WTC11 (cell line): ENCODE measurements at regions not wholly inside any gene's neighbourhood (a gene's known extent, or its start where the extent isn't known, plus 50 kb on each side); places are given as distances from the start of the nearest gene placed in this dataset.

Source experiments
- ATAC-seq: fragments of 200-7000 bp; cut with Tn5 transposase; 2 replicates; pipeline ENCODE4 v1.10.0; 2021; ENCODE audit warnings: mild to moderate bottlenecking, moderate library complexity
- CTCF ChIA-PET: fragments of 300-600 bp; sonication (Branson Sonifier 250); formaldehyde crosslinking; loops from one replicate; lab custom pipeline; 2021; ENCODE audit warnings: antibody characterized with exemption; lab: Charles Lee
- POLR2A ChIA-PET: fragments of 350-600 bp; sonication (Branson Sonifier 250); formaldehyde crosslinking; loops from one replicate; lab custom pipeline; 2021; ENCODE audit warnings: antibody characterized with exemption; lab: Charles Lee
- DNase-seq: peaks from one replicate; pipeline ENCODE4 v3.0.0; 2021; ENCODE audit warnings: low spot score
- H3K27ac Mint-ChIP-seq: 2 replicates; pipeline ENCODE4 v1.8.0; 2021; ENCODE audit warnings: mixed read lengths
- H3K27me3 Mint-ChIP-seq: 2 replicates; pipeline ENCODE4 v1.8.0; 2021; ENCODE audit warnings: low read depth, mild to moderate bottlenecking, moderate library complexity, mixed read lengths
- H3K36me3 Mint-ChIP-seq: 2 replicates; pipeline ENCODE4 v1.8.0; 2021; ENCODE audit warnings: mixed read lengths
- H3K4me1 Mint-ChIP-seq: 2 replicates; pipeline ENCODE4 v1.8.0; 2022; ENCODE audit warnings: mixed read lengths
- H3K4me3 Mint-ChIP-seq: 2 replicates; pipeline ENCODE4 v1.8.0; 2021; ENCODE audit warnings: mild to moderate bottlenecking, moderate library complexity, mixed read lengths
- H3K9me3 Mint-ChIP-seq: 2 replicates; pipeline ENCODE4 v1.8.0; 2021; ENCODE audit warnings: mixed read lengths
- ATF1 ChIP-seq: sonication (generic); formaldehyde crosslinking; IDR thresholded peaks from 2 replicates; pipeline ENCODE4 v1.8.1; 2023; ENCODE audit warnings: mild to moderate bottlenecking, moderate library complexity, missing genetic modification reagents
- ETV6 ChIP-seq: sonication (generic); formaldehyde crosslinking; IDR thresholded peaks from 2 replicates; pipeline ENCODE4 v1.8.1; 2022; ENCODE audit warnings: mild to moderate bottlenecking, missing genetic modification reagents
- FOXK1 ChIP-seq: sonication (generic); formaldehyde crosslinking; IDR thresholded peaks from 2 replicates; pipeline ENCODE4 v1.8.0; 2022; ENCODE audit warnings: mild to moderate bottlenecking, moderate library complexity, missing genetic modification reagents
- GABPB1 ChIP-seq: sonication (generic); formaldehyde crosslinking; IDR thresholded peaks from 2 replicates; pipeline ENCODE4 v1.8.1; 2023; ENCODE audit warnings: mild to moderate bottlenecking, missing genetic modification reagents
- JUN ChIP-seq: sonication (generic); formaldehyde crosslinking; IDR thresholded peaks from 2 replicates; pipeline ENCODE4 v1.8.0; 2023; ENCODE audit warnings: mild to moderate bottlenecking, missing genetic modification reagents
- KAT7 ChIP-seq: sonication (generic); formaldehyde crosslinking; IDR thresholded peaks from 2 replicates; pipeline ENCODE4 v1.8.1; 2023; ENCODE audit warnings: missing genetic modification reagents, mild to moderate bottlenecking, borderline replicate concordance
- MYBL2 ChIP-seq: sonication (generic); formaldehyde crosslinking; IDR thresholded peaks from 2 replicates; pipeline ENCODE4 v1.8.1; 2023; ENCODE audit warnings: mild to moderate bottlenecking, moderate library complexity, missing genetic modification reagents
- NR1H2 ChIP-seq: sonication (generic); formaldehyde crosslinking; IDR thresholded peaks from 2 replicates; pipeline ENCODE4 v1.9.0; 2021; ENCODE audit warnings: mild to moderate bottlenecking, moderate library complexity, missing genetic modification reagents
- NR2C2 ChIP-seq: sonication (generic); formaldehyde crosslinking; IDR thresholded peaks from 2 replicates; pipeline ENCODE4 v1.8.0; 2022; ENCODE audit warnings: mild to moderate bottlenecking, missing genetic modification reagents
- NR3C1 ChIP-seq: sonication (generic); formaldehyde crosslinking; conservative IDR thresholded peaks from 2 replicates; pipeline ENCODE4 v1.8.1; 2023; ENCODE audit warnings: low read depth, mild to moderate bottlenecking, missing genetic modification reagents
- TP53 ChIP-seq: sonication (generic); formaldehyde crosslinking; IDR thresholded peaks from 2 replicates; pipeline ENCODE4 v1.8.1; 2023; ENCODE audit warnings: mild to moderate bottlenecking, missing genetic modification reagents
- ZBTB21 ChIP-seq: sonication (generic); formaldehyde crosslinking; IDR thresholded peaks from 2 replicates; pipeline ENCODE4 v1.8.1; 2023; ENCODE audit warnings: mild to moderate bottlenecking, missing genetic modification reagents, borderline replicate concordance
- ZNF219 ChIP-seq: sonication (generic); formaldehyde crosslinking; IDR thresholded peaks from 2 replicates; pipeline ENCODE4 v1.8.0; 2023; ENCODE audit warnings: missing genetic modification reagents, mild to moderate bottlenecking, borderline replicate concordance
- ZNF263 ChIP-seq: sonication (generic); formaldehyde crosslinking; IDR thresholded peaks from 2 replicates; pipeline ENCODE4 v1.8.1; 2022; ENCODE audit warnings: low read depth, mild to moderate bottlenecking, moderate library complexity, missing genetic modification reagents
- ZNF317 ChIP-seq: sonication (generic); formaldehyde crosslinking; IDR thresholded peaks from 2 replicates; pipeline ENCODE4 v1.8.1; 2023; ENCODE audit warnings: low read depth, mild to moderate bottlenecking, moderate library complexity, missing genetic modification reagents, borderline replicate concordance
- TF ChIP-seq, protein P1 (sequence below): fragments of 250-450 bp; sonication (Bioruptor Pico); IDR thresholded peaks from 2 replicates; pipeline ENCODE4 v1.9.0; 2021; ENCODE audit warnings: moderate library complexity, mild to moderate bottlenecking, inconsistent platforms, borderline replicate concordance
- TF ChIP-seq, protein P2 (sequence below): fragments of 250-450 bp; sonication (Bioruptor Pico); conservative IDR thresholded peaks from 2 replicates; pipeline ENCODE4 v1.9.0; 2021; ENCODE audit warnings: mild to moderate bottlenecking
- TF ChIP-seq, protein P3 (sequence below): sonication (generic); formaldehyde crosslinking; IDR thresholded peaks from 2 replicates; pipeline ENCODE4 v1.8.1; 2022; ENCODE audit warnings: low read depth, mild to moderate bottlenecking, moderate library complexity, missing genetic modification reagents, borderline replicate concordance
- TF ChIP-seq, protein P4 (sequence below): sonication (generic); formaldehyde crosslinking; IDR thresholded peaks from 2 replicates; pipeline ENCODE4 v1.8.1; 2023; ENCODE audit warnings: mild to moderate bottlenecking, missing genetic modification reagents
- TF ChIP-seq, protein P5 (sequence below): sonication (generic); formaldehyde crosslinking; IDR thresholded peaks from 2 replicates; pipeline ENCODE4 v1.8.0; 2023; ENCODE audit warnings: missing genetic modification reagents

DNA sequence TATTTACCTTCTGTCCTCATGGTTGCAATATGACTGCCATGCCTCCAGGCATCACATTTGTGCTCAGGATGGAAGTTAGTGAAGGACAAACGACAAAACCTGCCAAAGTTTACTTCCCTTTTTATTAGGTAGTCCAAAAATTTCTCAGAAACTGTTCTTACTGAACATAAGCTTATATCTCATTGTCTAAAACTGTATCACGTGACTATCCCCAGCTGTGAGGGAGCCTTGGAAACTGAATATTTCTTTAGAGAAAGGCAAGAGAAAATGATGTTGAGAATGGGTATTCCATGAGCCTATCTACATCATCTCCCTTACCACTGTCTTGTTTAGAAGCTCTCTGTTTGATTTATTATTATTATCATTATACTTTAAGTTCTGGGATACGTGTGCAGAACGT is 169.1 kb upstream of the ADRA1D start:
- CTCF ChIA-PET = no interaction called here
- ATAC-seq = no peak
- Mint-ChIP-seq H3K27ac (no peak overlapping the region), H3K27me3 (no peaks in the 10 kb centered on the region), H3K36me3 (0 out of 2 replicates have a peak, but pooled peaks cover 7% of the 10 kb centered on the region), H3K4me3 (no peak overlapping the region), H3K9me3 (peaks cover 41% of the 10 kb centered on the region)
- POLR2A ChIA-PET = no interaction called here
- no peak for TF ChIP-seq ZNF219 (CRISPR knock-in tag)
- TF ChIP-seq NR3C1 (CRISPR knock-in tag) = no peak
- no peak for TF ChIP-seq ATF1
- TF ChIP-seq KAT7 (CRISPR knock-in tag) = no peak
- no peak for TF ChIP-seq ETV6 (CRISPR knock-in tag)
- TF ChIP-seq, protein P1, sequence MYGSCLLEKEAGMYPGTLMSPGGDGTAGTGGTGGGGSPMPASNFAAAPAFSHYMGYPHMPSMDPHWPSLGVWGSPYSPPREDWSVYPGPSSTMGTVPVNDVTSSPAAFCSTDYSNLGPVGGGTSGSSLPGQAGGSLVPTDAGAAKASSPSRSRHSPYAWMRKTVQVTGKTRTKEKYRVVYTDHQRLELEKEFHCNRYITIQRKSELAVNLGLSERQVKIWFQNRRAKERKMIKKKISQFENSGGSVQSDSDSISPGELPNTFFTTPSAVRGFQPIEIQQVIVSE (CRISPR knock-in tag) = no peak
- TF ChIP-seq, protein P2, sequence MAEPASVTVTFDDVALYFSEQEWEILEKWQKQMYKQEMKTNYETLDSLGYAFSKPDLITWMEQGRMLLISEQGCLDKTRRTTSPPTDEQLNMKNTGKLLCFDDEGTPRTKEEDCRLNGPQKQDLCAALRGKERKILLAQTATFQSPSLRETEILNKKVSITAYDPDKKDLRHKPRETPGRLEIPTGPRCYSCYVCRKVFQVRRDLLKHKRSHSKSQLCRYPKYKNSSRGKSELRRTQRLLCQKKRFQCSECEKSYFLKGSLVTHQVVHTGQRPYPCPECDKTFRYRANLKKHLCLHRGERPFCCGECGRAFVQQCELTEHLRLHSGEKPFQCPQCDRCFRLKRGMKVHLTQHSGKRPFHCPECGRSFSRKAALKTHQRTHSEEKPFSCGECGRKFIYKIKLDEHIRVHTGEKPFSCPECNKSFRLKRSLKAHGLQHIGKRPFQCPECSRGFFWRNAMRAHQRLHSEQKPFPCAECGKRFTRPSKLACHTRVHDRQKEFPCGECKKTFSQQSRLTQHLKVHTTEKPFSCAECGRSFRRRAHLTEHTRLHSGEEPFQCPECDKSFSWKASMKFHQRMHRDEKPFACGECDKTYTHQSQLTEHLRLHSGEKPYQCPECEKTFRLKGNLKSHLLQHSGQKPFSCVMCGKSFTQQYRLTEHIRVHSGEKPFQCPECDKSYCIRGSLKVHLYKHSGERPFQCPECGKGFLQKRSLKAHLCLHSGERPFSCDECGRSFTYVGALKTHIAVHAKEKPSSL (CRISPR knock-in tag) = no peak
- TF ChIP-seq, protein P3, sequence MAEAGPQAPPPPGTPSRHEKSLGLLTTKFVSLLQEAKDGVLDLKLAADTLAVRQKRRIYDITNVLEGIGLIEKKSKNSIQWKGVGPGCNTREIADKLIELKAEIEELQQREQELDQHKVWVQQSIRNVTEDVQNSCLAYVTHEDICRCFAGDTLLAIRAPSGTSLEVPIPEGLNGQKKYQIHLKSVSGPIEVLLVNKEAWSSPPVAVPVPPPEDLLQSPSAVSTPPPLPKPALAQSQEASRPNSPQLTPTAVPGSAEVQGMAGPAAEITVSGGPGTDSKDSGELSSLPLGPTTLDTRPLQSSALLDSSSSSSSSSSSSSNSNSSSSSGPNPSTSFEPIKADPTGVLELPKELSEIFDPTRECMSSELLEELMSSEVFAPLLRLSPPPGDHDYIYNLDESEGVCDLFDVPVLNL (CRISPR knock-in tag) = no peak
- TF ChIP-seq TP53 (CRISPR knock-in tag) = no peak
- TF ChIP-seq, protein P4, sequence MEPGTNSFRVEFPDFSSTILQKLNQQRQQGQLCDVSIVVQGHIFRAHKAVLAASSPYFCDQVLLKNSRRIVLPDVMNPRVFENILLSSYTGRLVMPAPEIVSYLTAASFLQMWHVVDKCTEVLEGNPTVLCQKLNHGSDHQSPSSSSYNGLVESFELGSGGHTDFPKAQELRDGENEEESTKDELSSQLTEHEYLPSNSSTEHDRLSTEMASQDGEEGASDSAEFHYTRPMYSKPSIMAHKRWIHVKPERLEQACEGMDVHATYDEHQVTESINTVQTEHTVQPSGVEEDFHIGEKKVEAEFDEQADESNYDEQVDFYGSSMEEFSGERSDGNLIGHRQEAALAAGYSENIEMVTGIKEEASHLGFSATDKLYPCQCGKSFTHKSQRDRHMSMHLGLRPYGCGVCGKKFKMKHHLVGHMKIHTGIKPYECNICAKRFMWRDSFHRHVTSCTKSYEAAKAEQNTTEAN (CRISPR knock-in tag) = no peak
- TF ChIP-seq GABPB1 = no peak
- TF ChIP-seq MYBL2 (CRISPR knock-in tag) = no peak
- TF ChIP-seq, protein P5, sequence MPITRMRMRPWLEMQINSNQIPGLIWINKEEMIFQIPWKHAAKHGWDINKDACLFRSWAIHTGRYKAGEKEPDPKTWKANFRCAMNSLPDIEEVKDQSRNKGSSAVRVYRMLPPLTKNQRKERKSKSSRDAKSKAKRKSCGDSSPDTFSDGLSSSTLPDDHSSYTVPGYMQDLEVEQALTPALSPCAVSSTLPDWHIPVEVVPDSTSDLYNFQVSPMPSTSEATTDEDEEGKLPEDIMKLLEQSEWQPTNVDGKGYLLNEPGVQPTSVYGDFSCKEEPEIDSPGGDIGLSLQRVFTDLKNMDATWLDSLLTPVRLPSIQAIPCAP (CRISPR knock-in tag) = no peak
- TF ChIP-seq JUN (CRISPR knock-in tag) = no peak
- TF ChIP-seq NR1H2 = no peak
- no peak for TF ChIP-seq FOXK1 (CRISPR knock-in tag)
- TF ChIP-seq ZNF317 = no peak
- TF ChIP-seq, all 79 proteins: peak for 0
- no peak for DNase-seq
- no peaks in the 10 kb centered on the region for H3K4me1 Mint-ChIP-seq

DNA sequence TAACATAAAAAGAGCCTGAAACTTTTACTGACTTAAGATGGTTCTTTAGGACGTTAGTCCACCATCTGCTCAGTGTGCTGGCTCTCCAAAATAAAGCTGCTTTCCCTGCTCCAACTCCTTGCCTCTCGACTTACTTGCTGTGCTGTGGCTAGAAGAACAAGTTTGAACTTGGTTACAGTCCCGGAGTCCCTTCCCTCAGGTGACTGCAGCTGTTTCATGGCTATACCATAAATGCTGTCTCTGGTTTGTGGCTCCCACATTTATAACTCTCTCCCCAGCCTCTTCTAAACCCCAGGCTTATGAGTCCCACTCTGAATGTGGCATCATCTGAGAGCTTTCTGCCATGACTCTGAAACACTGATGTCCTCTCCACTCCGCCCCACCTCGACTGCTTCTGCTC is 166.2 kb upstream of the ADRA1D start:
- no peak for ATAC-seq
- TF ChIP-seq ZBTB21 (CRISPR knock-in tag) = no peak
- no peak for TF ChIP-seq ZNF263 (CRISPR knock-in tag)
- TF ChIP-seq GABPB1 = no peak
- no peak for TF ChIP-seq NR2C2
- TF ChIP-seq, all 79 proteins: peak for 0
- Mint-ChIP-seq H3K4me1 (no peaks in the 10 kb centered on the region), H3K4me3 (no peak overlapping the region), H3K27me3 (no peaks in the 10 kb centered on the region), H3K9me3 (peaks cover 39% of the 10 kb centered on the region), H3K36me3 (0 out of 2 replicates have a peak, but pooled peaks cover 7% of the 10 kb centered on the region), H3K27ac (no peak overlapping the region)
- no peak for DNase-seq
- POLR2A ChIA-PET = no interaction called here
- CTCF ChIA-PET = no interaction called here
